AG04449 (cell line): ENCODE measurements at regions not wholly inside any gene's neighbourhood (a gene's known extent, or its start where the extent isn't known, plus 50 kb on each side); places are given as distances from the start of the nearest gene placed in this dataset.

ENCODE experiments used
- CTCF ChIA-PET: fragments of 350-600 bp; formaldehyde crosslinking; extraction: SDS; loops from one replicate; lab custom pipeline; 2021; ENCODE audit warnings: antibody characterized with exemption; lab: Yijun Ruan, JAX
- POLR2A ChIA-PET: fragments of 400-600, 350-600 bp; formaldehyde crosslinking; extraction: SDS; loops from one replicate; lab custom pipeline; 2020; ENCODE audit warnings: antibody characterized with exemption, inconsistent platforms; lab: Yijun Ruan, JAX
- DNase-seq: peaks from one replicate; pipeline ENCODE4 v3.0.0-alpha.2; 2010; ENCODE audit warnings: low read depth, low spot score
- H3K4me3 ChIP-seq: 2 replicates; pipeline ENCODE4 v1.5.1; 2011; ENCODE audit warnings: low read depth, mild to moderate bottlenecking, control low read depth, low read length
- TF ChIP-seq, protein P1 (sequence below): IDR thresholded peaks from one replicate; pipeline ENCODE4 v1.5.1; 2011; ENCODE audit warnings: mild to moderate bottlenecking, moderate library complexity, low read length, control low read depth, inconsistent platforms; ENCODE audit not compliant: insufficient read depth; ENCODE audit errors: missing control alignments

DNA sequence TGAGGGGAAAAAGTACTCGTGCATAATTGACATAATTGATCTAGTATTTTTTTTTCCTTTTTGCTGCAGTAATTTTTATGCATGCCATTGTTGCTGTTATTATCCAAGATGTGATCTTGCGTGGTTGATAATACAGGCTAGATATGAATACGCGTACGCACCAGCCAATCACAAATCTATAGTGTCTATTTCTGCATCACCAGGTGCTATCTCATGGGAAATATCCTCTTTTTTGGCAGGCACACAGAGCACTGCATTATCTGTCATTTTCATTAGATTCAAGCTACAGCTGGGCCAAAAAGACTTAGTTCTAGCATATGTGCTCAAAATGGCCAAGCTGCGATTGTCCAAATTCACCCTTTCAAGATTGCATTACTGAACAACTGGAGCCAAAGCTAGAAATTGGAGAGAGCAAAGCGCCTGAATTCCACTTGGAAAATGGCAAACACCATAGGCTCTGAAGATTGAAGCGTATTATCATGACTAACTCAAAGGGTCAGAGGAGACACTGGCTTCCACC is 181.1 kb downstream of the TSHZ3 start:
- H3K4me3 ChIP-seq: no peak overlapping the region
- TF ChIP-seq, protein P1, sequence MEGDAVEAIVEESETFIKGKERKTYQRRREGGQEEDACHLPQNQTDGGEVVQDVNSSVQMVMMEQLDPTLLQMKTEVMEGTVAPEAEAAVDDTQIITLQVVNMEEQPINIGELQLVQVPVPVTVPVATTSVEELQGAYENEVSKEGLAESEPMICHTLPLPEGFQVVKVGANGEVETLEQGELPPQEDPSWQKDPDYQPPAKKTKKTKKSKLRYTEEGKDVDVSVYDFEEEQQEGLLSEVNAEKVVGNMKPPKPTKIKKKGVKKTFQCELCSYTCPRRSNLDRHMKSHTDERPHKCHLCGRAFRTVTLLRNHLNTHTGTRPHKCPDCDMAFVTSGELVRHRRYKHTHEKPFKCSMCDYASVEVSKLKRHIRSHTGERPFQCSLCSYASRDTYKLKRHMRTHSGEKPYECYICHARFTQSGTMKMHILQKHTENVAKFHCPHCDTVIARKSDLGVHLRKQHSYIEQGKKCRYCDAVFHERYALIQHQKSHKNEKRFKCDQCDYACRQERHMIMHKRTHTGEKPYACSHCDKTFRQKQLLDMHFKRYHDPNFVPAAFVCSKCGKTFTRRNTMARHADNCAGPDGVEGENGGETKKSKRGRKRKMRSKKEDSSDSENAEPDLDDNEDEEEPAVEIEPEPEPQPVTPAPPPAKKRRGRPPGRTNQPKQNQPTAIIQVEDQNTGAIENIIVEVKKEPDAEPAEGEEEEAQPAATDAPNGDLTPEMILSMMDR: no peak
- DNase-seq: no peak
- ChIA-PET POLR2A (no interaction called here), CTCF (interaction anchor here (0.7 to 1.6 kb wide), 2 partner anchors 21 to 28 kb away, joined by 3 to 5 read pairs; no protein-coding TSS in a partner anchor)

DNA sequence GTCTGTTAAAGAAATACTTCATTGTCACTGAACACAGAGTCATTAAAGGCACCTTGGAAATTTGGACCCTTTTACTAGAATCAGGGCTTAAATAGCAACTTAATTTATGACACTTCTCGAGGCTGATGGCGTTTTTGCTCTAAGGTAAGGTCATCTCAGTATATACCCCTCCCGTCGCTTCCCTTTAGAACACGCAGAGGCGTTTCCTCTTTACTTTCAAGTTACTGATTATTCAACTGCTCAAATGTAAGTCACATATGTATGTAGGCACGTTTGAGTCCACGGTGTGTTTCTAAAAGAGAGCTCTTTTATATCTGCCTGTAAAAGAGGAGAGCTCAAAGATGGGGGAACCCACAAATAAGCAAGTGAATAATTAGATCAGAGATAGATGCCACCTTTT is 181.5 kb downstream of the TSHZ3 start:
- no peak overlapping the region for H3K4me3 ChIP-seq
- no peak for DNase-seq
- POLR2A ChIA-PET: no interaction called here
- TF ChIP-seq, protein P1: no peak
- CTCF ChIA-PET: interaction anchor here (0.7 to 1.6 kb wide), 3 partner anchors 19 to 27 kb away, joined by 3 to 5 read pairs (median 3); no protein-coding TSS in a partner anchor

DNA sequence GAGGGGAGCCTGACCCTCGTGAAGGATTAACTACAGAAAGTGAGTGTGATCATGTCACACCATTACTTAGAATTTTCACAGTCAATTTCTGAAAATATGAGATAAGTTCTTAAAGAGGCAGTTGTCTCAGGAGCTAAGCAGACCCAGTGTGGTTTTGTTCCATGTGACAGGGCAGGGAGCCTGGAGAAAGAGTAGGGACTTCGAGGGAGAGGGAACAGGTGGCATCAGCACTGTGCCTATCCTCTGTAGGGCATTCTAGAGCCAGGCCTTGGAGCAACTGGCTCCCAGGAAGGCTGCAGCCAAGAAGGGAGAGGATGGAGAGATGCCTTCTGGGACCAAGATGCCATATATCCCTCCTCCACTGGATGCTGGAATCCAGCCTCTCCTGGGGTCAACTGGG is 183.0 kb downstream of the TSHZ3 start:
- ChIA-PET CTCF (no interaction called here), POLR2A (no interaction called here)
- DNase-seq: no peak
- no peak overlapping the region for H3K4me3 ChIP-seq
- TF ChIP-seq, protein P1: no peak

DNA sequence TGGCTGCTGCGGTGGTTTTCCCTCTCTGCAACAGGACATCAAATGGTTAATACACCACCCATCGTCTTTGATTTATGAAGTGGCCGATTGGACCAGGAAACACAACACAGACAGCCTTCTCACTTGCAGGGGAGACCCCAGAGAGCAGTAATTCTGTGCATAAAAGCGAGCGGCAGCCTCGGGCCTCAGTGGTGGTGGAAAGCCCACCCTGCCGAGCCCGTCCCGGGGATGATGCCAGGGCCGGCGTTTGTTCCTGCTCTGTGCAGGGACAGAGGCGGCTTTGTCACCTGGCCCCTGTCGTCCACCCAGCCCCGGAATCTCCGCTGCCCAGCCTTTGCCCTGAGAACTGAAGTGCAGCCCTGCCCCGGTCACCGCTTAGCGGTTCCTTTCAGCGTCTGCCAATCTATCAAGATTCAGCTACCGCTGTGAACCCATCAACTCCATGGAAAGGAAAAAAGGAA is 184.4 kb downstream of the TSHZ3 start:
- CTCF ChIA-PET: interaction anchor here (0.7 to 1.4 kb wide), 2 partner anchors 11 to 110 kb away, joined by 3 read pairs; no protein-coding TSS in a partner anchor
- no peak overlapping the region for H3K4me3 ChIP-seq
- DNase-seq: no peak
- TF ChIP-seq, protein P1: no peak
- POLR2A ChIA-PET: no interaction called here

DNA sequence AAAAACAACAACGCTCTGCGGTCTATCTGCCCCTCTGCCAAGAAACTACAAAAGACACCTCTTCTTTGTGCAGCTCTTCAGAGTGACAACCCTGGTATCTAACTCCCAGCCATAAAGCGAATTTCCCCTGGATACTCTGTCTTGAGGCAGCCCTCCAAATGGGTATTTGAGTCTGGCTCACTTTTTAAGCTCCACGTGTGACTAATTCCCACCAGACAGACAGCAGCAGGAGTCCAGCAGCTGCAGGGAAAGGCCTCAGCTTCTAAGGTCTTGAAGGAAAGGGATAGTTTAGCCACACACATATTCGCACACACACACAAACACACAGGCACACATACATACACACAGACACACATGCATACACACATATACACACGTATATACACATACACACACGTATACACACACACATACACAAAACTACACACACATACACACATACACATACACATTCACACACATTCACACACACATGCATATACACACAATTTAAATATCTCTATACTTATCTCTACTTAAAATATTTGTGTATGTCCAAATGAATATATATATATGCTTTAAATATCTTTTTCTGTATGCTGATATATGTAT is 188.8 kb downstream of the TSHZ3 start:
- DNase-seq: no peak
- ChIA-PET CTCF (interaction anchor here (1.5 kb wide), 1 partner anchor 106 kb away, joined by 6 read pairs; no protein-coding TSS in a partner anchor), POLR2A (no interaction called here)
- TF ChIP-seq, protein P1: no peak
- H3K4me3 ChIP-seq: no peak overlapping the region

DNA sequence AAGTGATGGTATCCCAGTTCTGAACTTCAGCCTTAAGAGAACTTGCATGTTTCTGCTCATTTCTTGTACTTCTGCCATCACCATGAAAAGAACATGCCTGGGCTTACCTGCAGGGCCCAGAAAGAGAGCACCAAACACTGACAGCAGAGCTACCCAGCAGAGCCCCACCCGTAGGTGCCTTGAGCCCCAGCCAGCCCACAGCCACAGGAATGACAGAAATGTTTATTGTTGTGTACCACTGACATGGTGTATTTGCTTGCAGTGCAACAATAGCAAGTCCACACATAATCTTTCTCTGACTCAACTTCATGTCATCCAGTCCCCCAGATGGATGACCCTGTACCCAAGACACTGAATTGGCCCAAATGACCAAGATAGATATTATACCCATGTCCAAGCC is 195.2 kb downstream of the TSHZ3 start:
- H3K4me3 ChIP-seq: no peak overlapping the region
- ChIA-PET POLR2A (no interaction called here), CTCF (interaction anchor here (0.6 kb wide), 1 partner anchor 11 kb away, joined by 3 read pairs; no protein-coding TSS in a partner anchor)
- no peak for DNase-seq
- TF ChIP-seq, protein P1: no peak
